ENCODE measurements at regions not wholly inside any gene's neighbourhood (a gene's known extent, or its start where the extent isn't known, plus 50 kb on each side); places are given as distances from the start of the nearest gene placed in this dataset.
A peak's percentile ranks its signal among the peaks of the same experiment; 100 is the strongest.

DNA sequence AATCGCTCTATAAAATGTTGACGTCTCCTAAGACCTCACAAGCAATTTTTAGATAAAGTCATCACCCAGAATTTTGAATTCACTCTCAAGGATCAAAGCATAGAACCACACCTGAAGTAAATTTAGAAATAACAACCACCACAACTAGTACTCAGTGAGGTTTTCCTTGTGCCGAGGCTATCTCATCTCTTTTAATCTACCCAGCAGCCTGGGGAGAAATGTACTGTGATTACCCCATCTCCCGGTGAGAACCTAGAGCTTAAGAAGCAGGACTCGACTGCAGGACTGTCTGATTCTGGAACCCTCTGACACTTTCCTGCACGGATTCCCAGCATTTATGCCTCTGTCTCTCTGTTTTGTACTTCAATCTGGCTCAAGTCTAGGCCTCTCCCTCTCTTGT is 180.9 kb upstream of the PLXNC1 start:
- no peak for DNase-seq (ENCODE audit: low read depth in 1 of 2, low spot score in 1 of 2)
- TF ChIP-seq JUND (IDR thresholded peaks at IDR 0.05; ENCODE audit: low read depth) = no peak
- in situ Hi-C loops (cut with HindIII; ENCODE audit: low pct_unique_long_range_greater_than_20kb, low sequenced_read_pairs) = no loop called here

DNA sequence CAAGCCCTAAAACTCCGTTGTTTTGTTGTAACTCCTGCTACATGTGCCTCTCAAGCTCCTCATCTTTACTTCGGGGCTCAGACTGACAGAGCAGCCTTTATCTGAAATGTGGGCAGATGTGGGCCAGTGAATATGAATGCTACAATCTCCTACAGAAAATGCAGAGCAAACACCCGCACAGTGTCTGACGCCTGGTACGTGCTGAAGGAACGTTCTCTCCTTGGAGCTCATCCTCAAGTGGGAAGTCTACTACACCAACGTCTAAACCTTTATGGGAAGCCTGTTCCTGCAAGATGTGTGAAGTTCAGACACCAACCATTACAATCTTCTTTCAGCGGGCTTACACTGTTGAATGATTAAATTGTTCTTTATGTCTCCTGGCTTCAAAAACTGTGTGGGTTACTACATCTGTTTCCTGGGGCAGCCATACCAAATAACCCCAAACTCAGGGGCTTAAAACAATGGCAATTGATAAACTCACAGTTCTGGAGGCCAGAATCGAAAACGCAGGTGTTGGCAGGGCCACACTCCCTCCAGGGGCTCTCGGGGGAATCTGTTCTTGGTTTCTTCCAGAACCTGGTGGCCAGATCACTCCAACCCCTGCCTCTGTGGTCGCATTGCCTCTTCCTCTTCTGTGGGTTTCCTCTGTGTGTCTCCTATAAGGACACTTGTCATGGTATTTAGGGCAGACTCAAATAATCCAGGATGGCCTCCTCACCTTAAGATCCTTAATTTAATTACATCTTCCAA is 179.7 kb upstream of the PLXNC1 start:
- TF ChIP-seq JUND (IDR thresholded peaks at IDR 0.05; ENCODE audit: low read depth) = no peak
- no peak for DNase-seq (ENCODE audit: low read depth in 1 of 2, low spot score in 1 of 2)
- in situ Hi-C loops (cut with HindIII; ENCODE audit: low pct_unique_long_range_greater_than_20kb, low sequenced_read_pairs) = no loop called here

DNA sequence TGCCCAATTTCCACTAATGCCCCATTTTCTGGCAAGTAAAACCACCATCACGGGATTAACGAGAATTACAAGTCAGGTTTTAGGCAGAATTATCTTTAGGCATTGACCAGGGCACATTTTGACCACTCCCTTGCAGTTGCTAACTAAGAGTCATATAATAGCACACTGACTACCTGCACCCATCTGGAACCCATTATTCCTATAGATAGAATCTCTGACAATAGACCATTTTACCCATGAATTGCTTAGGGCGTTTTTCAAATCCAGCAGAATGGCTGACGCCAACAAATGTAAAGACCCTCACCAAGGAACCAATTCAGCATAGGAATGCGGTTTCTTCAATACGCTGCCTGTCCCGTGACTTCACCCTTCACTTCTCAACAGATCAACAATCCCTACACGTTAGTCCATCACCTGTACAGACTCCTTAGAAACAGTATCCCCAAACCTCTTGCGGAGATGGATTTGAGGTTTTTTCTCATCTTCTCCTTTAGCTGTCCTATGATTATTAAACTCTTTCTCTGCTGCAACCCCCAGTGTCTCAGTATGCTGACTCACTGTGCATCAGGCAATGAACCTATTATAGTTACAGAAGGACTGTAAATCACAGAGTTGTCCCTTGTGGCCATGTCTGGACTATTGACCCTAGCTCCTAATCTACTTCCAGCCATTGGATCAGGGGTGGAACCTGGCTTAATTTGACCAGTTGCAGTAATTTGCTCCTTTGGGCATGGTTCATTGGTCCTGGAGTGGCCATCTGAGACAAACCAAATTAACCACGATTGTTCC is 177.3 kb upstream of the PLXNC1 start:
- in situ Hi-C loops (cut with HindIII; ENCODE audit: low pct_unique_long_range_greater_than_20kb, low sequenced_read_pairs) = no loop called here
- no peak for DNase-seq (ENCODE audit: low read depth in 1 of 2, low spot score in 1 of 2)
- no peak for TF ChIP-seq JUND (IDR thresholded peaks at IDR 0.05; ENCODE audit: low read depth)

DNA sequence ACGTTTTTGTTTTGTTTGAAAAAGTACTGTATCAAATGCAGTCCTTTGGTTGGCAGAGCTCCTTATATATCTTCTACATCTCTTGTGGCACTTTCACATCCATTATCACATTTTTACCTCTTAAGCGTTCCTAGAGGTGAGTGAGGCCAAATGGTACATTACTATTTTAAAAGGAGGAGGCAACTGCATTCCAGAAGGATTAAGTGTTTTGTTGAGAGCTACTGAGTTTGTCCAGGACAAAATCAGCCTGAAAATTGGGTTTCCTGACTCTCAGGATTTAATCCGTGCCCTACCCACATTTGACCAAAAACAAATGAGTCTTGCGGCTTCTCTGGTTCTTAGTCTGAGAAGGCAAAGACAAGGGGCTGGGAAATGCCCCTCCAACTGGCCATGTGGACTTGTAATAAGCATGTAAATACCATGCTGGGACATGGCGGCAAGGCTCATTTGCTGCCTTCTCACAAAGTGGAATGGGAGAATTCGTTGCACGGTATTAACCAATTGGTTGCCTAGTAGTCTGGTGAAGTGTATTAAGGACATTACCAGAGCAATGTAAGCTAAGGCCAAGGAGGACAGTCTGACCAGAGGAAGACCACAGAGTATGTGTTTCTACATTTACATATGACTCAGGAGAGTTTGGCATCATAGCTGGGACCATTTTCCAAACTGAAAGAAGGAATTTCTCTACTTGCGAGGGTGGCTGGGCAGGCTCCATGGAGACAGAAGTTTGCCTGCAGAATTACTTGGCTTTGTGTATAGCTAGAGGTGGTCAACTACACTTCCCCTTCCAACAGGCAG is 175.8 kb upstream of the PLXNC1 start:
- in situ Hi-C loops (cut with HindIII; ENCODE audit: low pct_unique_long_range_greater_than_20kb, low sequenced_read_pairs) = no loop called here
- no peak for DNase-seq (ENCODE audit: low read depth in 1 of 2, low spot score in 1 of 2)
- TF ChIP-seq JUND (IDR thresholded peaks at IDR 0.05; ENCODE audit: low read depth) = no peak

DNA sequence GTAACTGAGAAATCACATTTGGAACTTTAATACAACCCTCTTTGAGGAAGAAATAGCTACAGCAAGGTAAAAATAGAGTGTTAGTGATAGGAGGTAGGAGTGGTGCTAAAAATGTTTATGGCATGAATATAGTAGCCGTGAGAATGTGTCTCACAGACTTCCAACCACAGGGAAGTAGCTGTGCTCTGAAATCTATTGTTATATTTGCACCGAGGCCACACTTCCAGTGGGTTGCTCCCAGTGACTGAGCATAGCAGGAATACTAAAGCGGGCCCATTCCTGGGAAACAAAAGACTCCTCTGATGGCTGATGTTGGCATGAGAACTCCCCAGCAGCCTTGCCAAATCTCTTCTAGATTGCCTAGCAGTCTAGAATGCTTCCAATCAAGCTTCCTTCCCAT is 174.1 kb upstream of the PLXNC1 start:
- TF ChIP-seq JUND (IDR thresholded peaks at IDR 0.05; ENCODE audit: low read depth) = no peak
- in situ Hi-C loops (cut with HindIII; ENCODE audit: low pct_unique_long_range_greater_than_20kb, low sequenced_read_pairs) = no loop called here
- no peak for DNase-seq (ENCODE audit: low read depth in 1 of 2, low spot score in 1 of 2)

DNA sequence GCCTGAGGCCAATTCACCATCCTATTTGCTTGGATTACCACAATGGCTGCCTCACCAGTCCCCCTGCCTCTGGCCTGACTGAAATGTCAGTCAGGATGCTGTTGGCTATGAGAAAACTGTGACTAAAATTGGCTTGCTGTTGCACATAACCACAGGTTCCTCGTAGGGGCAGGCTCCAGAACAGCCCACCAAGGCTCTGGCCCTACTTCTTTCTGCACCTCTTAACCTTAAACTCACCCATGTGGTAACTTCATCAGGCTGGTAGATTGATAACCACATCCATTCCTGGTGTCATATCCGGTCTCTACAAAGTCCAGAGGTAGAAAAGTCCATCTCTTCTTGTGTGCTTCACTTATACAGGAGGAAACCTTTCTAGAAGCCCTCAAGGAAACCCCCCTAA is 172.4 kb upstream of the PLXNC1 start:
- no peak for TF ChIP-seq JUND (IDR thresholded peaks at IDR 0.05; ENCODE audit: low read depth)
- in situ Hi-C loops (cut with HindIII; ENCODE audit: low pct_unique_long_range_greater_than_20kb, low sequenced_read_pairs) = no loop called here
- no peak for DNase-seq (ENCODE audit: low read depth in 1 of 2, low spot score in 1 of 2)

DNA sequence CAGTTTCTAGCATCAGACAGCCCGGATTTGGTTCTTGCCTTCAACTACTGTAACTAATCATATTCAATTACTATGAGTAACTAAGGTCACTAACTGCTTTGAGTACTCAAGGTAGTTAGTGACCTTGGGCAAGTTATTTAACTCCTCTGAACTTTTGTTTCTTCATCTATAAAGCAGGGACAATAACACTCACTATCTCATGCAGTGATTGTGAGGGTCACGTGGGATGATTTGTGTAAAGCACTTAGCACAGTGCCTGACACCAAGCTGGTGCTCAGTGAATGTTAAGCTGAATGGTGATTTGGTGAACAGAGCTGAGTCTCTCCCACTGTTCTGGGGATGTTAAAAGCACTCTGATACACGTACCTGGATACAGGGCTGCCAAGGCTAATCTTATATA is 171.3 kb upstream of the PLXNC1 start:
- no peak for TF ChIP-seq JUND (IDR thresholded peaks at IDR 0.05; ENCODE audit: low read depth)
- in situ Hi-C loops (cut with HindIII; ENCODE audit: low pct_unique_long_range_greater_than_20kb, low sequenced_read_pairs) = no loop called here
- no peak for DNase-seq (ENCODE audit: low read depth in 1 of 2, low spot score in 1 of 2)

DNA sequence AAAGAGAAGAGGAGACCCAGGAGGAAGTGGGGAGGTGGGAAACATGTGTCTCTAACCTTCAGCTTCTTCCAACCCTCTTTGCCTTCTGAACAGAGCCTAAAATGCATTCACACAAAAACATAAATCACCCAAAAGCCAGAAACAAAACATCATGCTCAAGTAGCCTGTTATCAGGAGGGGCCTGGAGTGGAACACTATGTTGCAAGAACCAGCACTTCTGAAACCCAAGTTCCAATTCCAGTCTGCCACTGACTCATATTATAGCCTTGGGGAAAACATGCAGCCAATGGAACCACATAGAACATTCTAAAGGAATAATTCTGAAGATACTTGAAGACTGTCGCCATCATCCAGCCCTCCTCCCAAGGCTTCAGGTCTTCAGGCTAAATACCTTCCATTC is 169.8 kb upstream of the PLXNC1 start:
- in situ Hi-C loops (cut with HindIII; ENCODE audit: low pct_unique_long_range_greater_than_20kb, low sequenced_read_pairs) = no loop called here
- no peak for TF ChIP-seq JUND (IDR thresholded peaks at IDR 0.05; ENCODE audit: low read depth)
- no peak for DNase-seq (ENCODE audit: low read depth in 1 of 2, low spot score in 1 of 2)

DNA sequence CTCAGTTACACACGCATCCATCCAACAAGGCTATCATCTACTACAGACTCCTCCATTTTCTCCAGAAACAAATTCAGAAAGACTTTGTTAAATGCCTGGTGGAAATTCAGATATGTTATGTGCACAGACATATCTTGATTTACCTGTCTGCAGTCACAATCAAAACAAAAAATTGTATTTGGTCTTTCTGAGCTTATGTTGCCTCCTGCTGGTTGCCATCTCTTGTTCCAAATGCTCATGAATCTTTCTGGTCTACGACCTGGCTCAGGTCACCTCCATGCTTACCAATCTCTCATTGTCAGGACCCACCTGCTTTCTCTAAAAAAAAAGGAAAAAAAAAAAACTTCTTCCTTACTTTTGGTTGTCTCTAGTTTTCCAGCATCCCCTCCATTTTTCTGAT is 169.2 kb upstream of the PLXNC1 start:
- in situ Hi-C loops (cut with HindIII; ENCODE audit: low pct_unique_long_range_greater_than_20kb, low sequenced_read_pairs) = no loop called here
- peak in 1 of 2 experiments; percentile 60 for DNase-seq (ENCODE audit: low read depth in 1 of 2, low spot score in 1 of 2)

DNA sequence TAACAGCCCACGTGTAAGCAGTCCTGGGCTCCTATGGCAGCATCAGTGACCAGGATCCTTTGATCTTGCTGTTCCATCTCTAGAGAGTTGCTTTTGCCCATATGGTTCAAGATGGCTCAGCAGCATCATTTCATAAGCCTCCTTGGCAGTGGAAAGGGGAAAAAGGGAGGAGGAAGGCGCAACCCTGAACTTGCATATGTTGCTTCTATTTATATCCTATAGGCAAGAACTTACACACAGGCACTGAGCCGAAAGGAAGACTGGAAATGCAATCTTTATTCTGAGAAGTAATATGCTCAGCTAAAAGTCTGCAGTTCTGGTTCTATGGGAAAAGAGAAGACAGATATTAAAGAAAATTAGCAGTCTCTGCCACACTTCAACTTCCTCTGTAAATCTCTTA is 167.7 kb upstream of the PLXNC1 start:
- TF ChIP-seq JUND (IDR thresholded peaks at IDR 0.05; ENCODE audit: low read depth) = no peak
- no peak for DNase-seq (ENCODE audit: low read depth in 1 of 2, low spot score in 1 of 2)
- in situ Hi-C loops (cut with HindIII; ENCODE audit: low pct_unique_long_range_greater_than_20kb, low sequenced_read_pairs) = no loop called here

More for the DNA sequence above, 169.2 kb upstream of the PLXNC1 start:
- TF ChIP-seq JUND (IDR thresholded peaks at IDR 0.05; ENCODE audit: low read depth) = no peak

DNA sequence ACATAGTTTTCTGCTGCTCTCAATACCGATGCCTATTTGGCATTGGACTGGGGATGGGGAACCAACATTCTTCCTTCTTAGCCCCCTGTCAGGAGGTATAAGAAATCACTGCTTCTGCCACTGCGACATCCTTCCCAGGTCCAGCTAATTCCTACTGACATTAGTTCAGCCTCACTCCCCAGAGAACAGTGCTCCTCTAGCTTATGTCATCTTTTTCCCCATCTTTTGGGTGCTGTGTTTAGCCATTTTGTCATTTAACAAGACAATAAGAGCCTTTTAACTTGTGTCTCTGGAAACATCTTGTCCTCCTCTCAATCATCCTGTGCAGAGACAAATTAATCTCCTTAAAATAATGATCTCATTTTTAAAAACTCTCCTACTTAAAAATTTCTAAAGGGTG is 167.0 kb upstream of the PLXNC1 start:
- no peak for DNase-seq (ENCODE audit: low read depth in 1 of 2, low spot score in 1 of 2)
- in situ Hi-C loops (cut with HindIII; ENCODE audit: low pct_unique_long_range_greater_than_20kb, low sequenced_read_pairs) = no loop called here
- TF ChIP-seq JUND (IDR thresholded peaks at IDR 0.05; ENCODE audit: low read depth) = no peak

DNA sequence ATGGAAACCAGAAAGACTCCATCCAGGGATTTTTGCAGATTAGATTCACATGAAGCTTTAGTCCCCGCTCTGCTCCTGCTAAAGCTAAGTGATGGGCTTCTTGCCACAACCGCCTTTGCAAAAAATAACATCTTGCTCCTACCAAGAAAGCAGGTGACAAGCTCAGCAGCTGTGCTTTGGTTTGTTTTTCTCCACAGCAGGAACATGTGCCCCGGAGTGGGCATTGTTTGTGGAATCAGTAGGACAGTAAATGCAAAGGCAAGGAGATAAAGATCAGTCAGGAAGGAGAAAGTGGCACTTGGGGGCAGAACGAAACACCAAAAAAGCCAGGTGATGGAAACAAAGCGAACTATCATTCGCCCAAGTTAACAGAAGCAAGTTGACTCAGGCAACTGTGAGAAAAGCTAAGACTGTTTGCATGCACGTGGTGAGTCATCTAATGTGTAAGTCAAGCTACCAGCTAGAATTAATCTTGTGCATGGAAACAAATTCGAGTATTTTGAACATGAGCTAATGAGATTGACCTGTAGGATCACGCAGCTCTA is 165.5 kb upstream of the PLXNC1 start:
- TF ChIP-seq JUND (IDR thresholded peaks at IDR 0.05; ENCODE audit: low read depth) = no peak
- in situ Hi-C loops (cut with HindIII; ENCODE audit: low pct_unique_long_range_greater_than_20kb, low sequenced_read_pairs) = no loop called here
- no peak for DNase-seq (ENCODE audit: low read depth in 1 of 2, low spot score in 1 of 2)

Measured in T47D (cell line).